CD4-positive, alpha-beta T cell treated with Interleukin-15 for 4 hours (primary cell): ENCODE measurements at regions not wholly inside any gene's neighbourhood (a gene's known extent, or its start where the extent isn't known, plus 50 kb on each side); places are given as distances from the start of the nearest gene placed in this dataset.
"Not testable (repeated sequence)": the region's sequence is repeated elsewhere in the genome, so short reads cannot be mapped to it uniquely, and the experiment has no call there.

Experiments
- DNase-seq: peaks from one replicate; pipeline ENCODE4 v3.0.0-alpha.2; 2020; ENCODE audit warnings: low spot score

DNA sequence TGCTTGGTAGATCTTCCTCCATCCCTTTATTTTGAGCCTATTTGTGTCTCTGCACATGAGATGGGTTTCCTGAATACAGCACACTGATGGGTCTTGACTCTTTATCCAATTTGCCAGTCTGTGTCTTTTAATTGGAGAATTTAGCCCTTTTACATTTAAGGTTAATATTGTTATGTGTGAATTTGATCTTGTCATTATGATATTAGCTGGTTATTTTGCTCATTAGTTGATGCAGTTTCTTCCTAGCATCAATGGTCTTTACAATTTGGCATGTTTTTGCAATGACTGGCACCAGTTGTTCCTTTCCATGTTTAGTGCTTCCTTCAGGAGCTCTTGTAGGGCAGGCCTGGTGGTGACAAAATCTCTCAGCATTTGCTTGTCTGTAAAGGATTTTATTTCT, 72.4 kb downstream of the HNRNPD start:
- not testable (repeated sequence) for DNase-seq

DNA sequence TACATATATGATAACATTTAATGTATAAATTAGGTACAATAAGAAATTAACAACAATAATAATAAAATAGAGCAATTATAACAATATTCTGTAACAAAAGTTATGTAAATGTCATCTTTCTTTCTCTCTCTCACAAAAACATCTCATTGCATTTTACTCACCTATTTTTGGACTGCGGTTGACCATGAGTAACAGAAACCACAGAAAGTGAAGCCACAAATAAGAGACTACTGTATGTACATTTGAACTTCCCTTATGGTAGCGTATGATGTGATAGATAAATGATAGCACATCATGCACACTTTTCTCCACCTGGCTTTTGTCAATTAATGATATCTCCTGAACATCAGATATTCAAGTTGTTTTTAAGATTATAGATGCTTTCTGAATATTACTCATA, 80.5 kb downstream of the HNRNPD start:
- DNase-seq: peak; percentile 57

DNA sequence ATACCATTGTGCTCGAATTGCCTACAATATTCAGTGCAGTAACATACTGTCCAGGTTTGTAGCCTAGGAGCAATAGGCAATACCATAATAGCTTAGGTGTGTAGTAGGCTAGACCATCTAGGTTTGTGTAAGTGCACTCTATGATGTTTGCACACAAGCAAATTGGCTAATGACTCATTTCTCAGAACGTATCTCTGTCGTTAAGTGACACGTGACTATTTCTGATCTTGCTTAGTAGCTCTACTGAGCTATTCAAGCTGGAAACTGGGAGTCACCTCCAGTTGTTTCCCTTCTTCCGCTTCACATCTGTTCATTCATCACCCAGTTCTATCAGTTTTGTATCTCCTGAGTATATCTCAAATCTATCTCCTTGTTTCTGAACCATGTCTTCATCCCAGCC, 86.1 kb downstream of the HNRNPD start:
- no peak for DNase-seq

GRCh38 chr4:82284858-82285805, 88.7 kb downstream of the HNRNPD start:
- peak; percentile 99 for DNase-seq

DNA sequence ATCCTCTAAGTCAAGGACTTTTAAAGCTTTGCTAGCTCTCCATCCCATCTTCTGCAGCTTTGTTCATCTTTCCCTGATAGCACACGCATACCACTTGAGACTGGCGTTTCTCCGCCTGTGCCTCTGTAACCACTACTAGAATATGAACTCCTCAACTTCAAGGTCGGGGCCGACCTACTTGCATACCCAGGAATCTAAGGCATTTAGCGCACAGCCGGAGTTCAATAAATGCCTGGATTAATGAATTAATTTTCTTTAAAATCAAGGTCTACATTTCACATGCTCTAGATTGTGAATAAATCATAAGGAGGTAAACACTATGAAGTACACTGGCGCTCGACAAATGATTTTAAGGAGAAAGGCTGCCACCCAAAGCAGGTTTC, 89.3 kb downstream of the HNRNPD start:
- no peak for DNase-seq

GRCh38 chr4:82282875-82283274, 90.9 kb downstream of the HNRNPD start:
- no peak for DNase-seq

DNA sequence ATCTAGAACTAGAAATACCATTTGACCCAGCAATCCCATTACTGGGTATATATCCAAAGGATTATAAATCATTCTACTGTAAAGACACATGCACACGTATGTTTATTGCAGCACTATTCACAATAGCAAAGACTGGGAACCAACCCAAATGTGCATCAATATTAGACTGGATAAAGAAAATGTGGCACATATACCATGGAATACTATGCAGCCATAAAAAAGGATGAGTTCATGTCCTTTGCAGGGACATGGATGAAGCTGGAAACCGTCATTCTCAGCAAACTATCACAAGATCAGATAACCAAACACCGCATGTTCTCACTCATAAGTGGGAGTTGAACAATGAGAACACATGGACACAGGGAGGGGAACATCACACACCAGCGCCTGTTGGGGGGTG, 94.2 kb downstream of the HNRNPD start:
- not testable (repeated sequence) for DNase-seq

DNA sequence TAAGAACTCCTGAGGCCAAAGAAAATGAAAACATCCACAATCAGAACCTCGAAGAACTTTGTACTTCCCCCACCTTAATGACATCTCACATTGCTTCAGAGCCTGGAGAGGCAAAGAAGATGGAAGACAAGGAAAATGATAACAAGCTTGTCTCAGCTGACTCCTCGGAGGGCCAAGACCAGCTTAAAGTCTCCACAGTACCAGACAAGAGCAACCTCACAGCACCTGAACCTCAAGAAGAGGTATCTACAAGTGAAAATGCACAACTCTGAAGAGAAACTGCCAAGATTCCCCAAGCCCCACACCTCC, 97.5 kb downstream of the HNRNPD start:
- DNase-seq: no peak

DNA sequence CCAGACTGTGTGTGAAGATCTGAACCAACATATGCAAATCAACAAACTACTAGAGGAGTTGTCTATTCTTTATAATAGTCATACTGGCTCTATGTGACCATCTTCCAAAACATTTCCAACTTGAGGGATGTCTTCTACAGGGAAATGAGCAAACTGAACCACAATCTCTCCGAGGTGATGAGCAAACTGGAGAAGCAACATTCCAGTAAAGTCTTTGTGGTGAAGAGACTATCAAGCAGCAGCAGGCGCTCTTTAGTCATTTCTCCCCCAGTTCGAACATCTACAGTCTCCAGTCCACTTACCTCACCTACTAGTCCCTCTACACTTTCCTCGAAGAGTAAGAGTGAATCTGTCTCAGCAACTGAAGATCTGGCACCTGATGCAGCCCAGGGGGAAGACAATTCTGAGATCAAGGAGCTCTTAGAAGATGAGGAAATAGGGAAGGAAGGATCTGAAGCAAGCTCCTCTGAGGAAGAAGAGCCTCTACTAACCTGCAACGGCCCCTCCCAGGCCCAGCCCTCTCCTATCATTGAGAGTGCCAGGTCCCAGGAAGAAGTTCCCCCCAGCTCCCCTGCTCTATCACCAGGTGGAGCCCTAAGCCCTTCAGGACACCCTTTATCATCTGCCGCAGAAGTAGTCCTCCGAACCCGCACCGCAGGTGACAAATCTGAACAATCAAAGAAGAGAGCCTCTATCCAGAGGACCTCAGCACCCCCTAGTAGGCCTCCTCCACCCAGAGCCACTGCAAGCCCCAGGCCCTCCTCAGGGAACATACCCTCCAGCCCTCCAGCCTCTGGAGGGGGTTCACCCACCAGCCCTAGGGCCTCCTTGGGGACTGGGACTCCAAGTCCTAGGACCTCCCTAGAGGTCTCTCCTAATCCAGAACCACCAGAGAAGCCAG, 98.1 kb downstream of the HNRNPD start:
- no peak for DNase-seq

DNA sequence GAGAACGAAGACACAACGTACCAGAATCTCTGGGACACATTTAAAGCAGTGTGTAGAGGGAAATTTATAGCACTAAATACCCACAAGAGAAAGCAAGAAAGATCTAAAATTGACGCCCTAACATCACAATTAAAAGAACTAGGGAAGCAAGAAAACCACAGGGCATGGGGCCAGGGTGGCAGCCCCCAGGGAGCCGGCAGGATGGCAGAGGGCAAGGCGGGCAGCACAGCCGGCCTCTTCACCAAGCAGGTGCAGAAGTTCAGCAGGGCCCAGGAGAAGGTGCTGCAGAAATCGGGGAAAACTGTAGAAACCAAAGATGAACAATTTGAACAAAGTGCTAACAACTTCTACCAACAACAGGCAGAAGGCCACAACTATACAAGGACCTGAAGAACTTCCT, 99.1 kb downstream of the HNRNPD start:
- not testable (repeated sequence) for DNase-seq

DNA sequence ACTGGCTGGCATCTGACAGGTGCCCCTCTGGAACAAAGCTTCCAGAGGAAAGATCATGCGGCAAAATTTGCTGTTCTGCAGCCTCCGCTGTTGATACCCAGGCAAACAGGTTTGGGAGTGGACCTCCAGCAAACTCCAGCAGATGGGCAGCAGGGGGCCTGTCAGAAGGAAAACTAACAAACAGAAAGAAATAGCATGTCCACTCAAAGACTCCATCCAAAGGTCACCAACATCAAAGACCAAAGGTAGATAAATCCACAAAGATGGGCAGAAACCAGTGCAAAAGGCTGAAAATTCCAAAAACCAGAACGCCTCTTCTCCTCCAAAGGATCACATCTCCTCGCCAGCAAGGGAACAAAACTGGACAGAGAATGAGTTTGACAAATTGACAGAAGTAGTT, 101.3 kb downstream of the HNRNPD start:
- not testable (repeated sequence) for DNase-seq

GRCh38 chr4:82271915-82272480, 101.8 kb downstream of the HNRNPD start:
- DNase-seq: not testable (repeated sequence)

DNA sequence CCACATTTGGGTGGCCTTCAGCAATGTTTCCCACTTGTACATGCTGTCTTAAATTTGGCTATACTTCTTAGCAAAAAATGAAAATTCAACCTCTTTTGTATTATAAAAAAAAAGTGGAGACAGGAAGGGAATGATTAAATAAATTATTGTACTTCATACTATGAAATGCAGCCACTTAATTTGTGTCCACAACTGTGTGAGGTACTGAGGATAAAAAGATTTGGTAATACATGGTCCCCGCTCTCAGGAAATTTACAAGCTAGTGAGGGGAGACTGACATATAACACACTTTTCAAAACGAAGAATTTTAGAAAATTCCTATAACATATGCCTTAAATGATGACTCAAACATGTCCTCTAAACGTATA, 105.0 kb downstream of the HNRNPD start:
- no peak for DNase-seq

DNA sequence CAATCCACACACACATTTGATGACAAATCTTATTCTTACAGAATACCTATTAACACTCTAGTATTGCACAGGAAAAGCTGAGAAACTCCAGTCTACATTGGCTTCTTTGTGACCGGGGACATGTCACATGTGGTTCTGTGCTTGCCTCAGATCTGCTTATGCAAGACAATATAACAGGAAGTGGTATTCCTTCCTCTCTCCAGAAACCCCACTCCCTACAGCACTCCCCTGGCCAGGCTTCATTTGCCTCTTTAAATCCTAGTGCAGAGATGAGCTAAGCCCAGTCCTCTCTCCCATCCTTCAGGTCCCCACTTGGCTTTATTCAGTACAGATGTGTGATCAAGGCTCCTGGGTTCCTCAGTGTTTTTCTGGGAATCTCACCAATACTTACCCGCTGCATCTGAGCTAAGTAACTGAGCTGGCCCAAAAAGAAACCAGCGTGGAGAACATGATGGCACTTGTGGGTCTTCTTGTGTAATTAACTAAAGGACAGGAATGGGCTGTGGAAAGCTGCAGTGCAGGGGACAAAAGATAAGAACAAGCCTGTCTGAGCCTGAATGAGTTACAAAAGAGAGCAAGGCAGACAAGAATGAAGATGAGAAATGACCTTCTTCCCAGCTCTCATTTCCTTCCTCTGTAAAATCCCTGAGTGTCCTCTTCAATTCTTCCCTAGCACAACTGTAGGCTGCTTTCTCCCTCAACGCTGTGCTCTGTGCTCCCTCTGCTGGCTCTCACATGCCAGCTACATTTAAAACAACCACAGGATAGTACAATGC, 105.6 kb downstream of the HNRNPD start:
- peak; percentile 52 for DNase-seq

DNA sequence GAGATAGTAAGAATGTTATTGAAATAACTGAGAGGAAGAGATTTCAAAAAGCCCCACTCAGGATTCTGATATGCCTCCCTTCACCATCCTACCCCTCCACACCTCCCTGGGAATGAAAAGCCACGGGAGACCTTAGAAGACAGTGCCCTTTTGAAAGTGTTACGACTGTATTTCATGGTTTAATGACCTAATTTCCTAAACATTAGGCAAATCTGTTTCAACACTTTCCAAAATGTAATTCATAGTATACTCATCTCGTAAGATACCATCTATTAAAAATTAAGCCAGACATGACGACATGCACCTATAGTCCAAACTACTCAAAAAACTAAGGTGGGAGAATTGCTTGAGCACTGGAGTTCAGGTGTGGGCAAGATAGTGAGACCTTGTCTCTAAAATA, 106.3 kb downstream of the HNRNPD start:
- no peak for DNase-seq

DNA sequence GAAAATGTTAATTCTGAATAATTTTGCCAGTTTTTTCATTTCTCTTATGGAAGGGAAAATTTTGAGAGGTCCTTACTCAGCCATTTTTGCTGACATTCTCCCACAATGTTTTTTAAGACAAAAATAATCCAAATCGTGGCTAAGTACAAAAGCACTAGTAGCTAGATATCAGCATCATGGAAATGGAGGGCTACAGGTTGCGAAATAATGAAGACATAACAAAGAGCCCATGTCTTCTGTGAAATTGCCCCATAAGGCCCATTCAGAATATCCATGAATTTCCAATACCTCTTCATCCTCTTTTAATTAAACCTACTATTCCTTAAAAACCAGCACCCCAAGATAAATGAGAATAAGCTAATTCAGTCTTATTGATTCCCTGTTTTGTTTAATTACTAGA, 107.4 kb downstream of the HNRNPD start:
- no peak for DNase-seq

- DNase-seq: no peak
These were observed 112.7 kb downstream of the HNRNPD start for GRCh38 chr4:82261084-82261483.

- no peak for DNase-seq
These were observed 113.2 kb downstream of the HNRNPD start for GRCh38 chr4:82260632-82261031.

DNA sequence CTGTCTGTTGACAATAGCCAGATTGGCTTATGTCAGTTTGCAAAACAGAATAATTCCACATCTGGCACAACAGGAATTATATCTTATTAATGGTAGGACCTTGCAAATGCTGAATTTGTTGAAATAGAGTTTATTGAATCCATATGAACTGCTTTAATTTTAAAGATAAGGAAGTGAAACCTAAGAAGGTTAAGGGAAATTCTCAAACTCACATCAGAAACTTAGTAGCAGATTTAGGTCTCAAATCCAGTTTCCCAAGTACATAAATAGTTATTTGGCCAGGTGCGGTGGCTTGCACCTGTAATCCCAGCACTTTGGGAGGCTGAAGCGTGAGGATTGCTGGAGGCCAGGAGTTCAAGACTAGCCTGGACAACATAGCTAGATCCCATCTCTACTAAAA, 117.1 kb downstream of the HNRNPD start:
- DNase-seq: no peak

DNA sequence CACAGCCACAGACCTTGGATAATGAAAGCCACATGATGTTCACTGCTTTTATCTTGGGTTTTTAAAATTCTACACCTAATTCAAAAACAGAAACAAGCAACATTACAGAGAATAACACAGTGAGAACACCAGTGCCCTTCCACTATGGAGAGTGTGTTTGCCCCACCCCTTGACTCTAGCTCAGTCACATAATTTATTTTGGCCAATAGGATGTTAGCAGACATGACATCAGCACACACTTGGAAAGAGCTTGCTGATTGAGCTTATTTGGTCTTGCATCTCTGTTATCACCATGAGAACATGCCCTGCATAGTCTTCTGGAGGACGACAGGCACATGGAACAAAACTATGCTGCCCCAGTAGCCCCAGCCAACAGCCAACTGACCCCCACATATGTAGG, 118.1 kb downstream of the HNRNPD start:
- no peak for DNase-seq

- DNase-seq: no peak
These were observed 124.7 kb downstream of the HNRNPD start for GRCh38 chr4:82248903-82249632.
